OCI-LY3 (cell line): ENCODE measurements at regions not wholly inside any gene's neighbourhood (a gene's known extent, or its start where the extent isn't known, plus 50 kb on each side); places are given as distances from the start of the nearest gene placed in this dataset.

Experiments used
- H2AFZ ChIP-seq: fragments of 200-600, 300-600 bp; shearing (Covaris generic); 2 replicates; pipeline ENCODE4 v1.6.0; 2014; ENCODE audit warnings: antibody characterized with exemption, low read depth, low read length
- H3K27ac ChIP-seq: fragments of 200-600, 300-600 bp; sonication (generic); 2 replicates; pipeline ENCODE4 v1.5.1; 2014; ENCODE audit warnings: mild to moderate bottlenecking, low read length, moderate library complexity, mixed read lengths
- H3K27me3 ChIP-seq: fragments of 200-600, 300-600 bp; sonication (generic); 2 replicates; pipeline ENCODE4 v1.6.1; 2014; ENCODE audit warnings: low read depth, low read length, mixed read lengths
- H3K36me3 ChIP-seq: fragments of 200-600, 300-600 bp; sonication (generic); replicated peaks from 2 replicates; pipeline ENCODE3; 2014; ENCODE audit warnings: low read depth, low read length, mixed read lengths
- H3K4me1 ChIP-seq: fragments of 300-600, 200-600 bp; sonication (generic); 2 replicates; pipeline ENCODE4 v1.6.1; 2014; ENCODE audit warnings: low read length, mixed read lengths
- H3K4me2 ChIP-seq: fragments of 200-600, 300-600 bp; sonication (generic); 2 replicates; pipeline ENCODE4 v1.6.1; 2014; ENCODE audit warnings: low read length, mixed read lengths
- H3K4me3 ChIP-seq: fragments of 300-600, 200-600 bp; sonication (generic); 2 replicates; pipeline ENCODE4 v1.5.1; 2014; ENCODE audit warnings: antibody characterized with exemption, mild to moderate bottlenecking, low read length, moderate library complexity
- H3K79me2 ChIP-seq: fragments of 300-600, 200-600 bp; shearing (Covaris generic); 2 replicates; pipeline ENCODE4 v1.6.1; 2014; ENCODE audit warnings: mild to moderate bottlenecking, low read length, mixed read lengths
- H3K9ac ChIP-seq: fragments of 300-600, 200-600 bp; shearing (Covaris generic); 2 replicates; pipeline ENCODE4 v1.6.0; 2014; ENCODE audit warnings: mild to moderate bottlenecking, low read length, moderate library complexity
- H3K9me3 ChIP-seq: fragments of 200-600, 300-600 bp; shearing (Covaris generic); 2 replicates; pipeline ENCODE4 v1.6.1; 2014; ENCODE audit warnings: low read length, mixed read lengths; ENCODE audit not compliant: insufficient read depth
- H4K20me1 ChIP-seq: fragments of 200-600, 300-600 bp; sonication (generic); 2 replicates; pipeline ENCODE4 v1.6.1; 2016; ENCODE audit warnings: low read length, mixed read lengths; ENCODE audit not compliant: insufficient read depth
- EZH2phosphoT487 ChIP-seq: fragments of 200-600 bp; shearing (Covaris generic); IDR thresholded peaks from 2 replicates; pipeline ENCODE4 v1.6.1; 2018; ENCODE audit warnings: antibody characterized with exemption, mixed run types, low read depth
- TF ChIP-seq, protein P1 (sequence below): fragments of 200-600, 300-600 bp; sonication (generic); IDR thresholded peaks from 2 replicates; pipeline ENCODE4 v1.5.1; 2014; ENCODE audit warnings: antibody characterized with exemption, low read length, low read depth

DNA sequence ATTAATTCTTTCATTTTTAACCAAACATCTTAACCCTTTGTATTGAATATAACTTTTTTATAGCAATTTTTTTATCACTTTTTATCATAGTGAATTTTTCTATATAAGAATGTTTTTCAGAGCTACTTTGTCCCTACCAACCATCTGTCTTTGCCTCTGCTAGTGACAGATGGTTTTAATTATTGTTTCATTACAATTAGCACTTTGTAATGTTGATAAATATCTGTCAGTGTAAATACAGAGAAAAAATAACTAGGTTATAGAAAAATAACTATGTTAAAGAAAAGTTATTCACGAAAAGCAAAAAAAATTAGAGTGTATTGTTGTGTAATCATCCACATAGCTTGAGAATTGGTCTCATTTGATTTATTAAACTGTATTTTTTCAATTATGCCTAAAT lies 91.0 kb upstream of the CDH19 start:
- Histone ChIP-seq H3K9ac (no peak overlapping the region), H4K20me1 (no peaks in the 10 kb centered on the region), H3K4me2 (no peak overlapping the region), H3K4me3 (no peak overlapping the region), H2AFZ (no peak overlapping the region), H3K27me3 (no peaks in the 10 kb centered on the region), H3K4me1 (no peaks in the 10 kb centered on the region), H3K36me3 (no peaks in the 10 kb centered on the region), H3K9me3 (no peaks in the 10 kb centered on the region), H3K27ac (no peak overlapping the region), H3K79me2 (no peaks in the 10 kb centered on the region)
- TF ChIP-seq, protein P1, sequence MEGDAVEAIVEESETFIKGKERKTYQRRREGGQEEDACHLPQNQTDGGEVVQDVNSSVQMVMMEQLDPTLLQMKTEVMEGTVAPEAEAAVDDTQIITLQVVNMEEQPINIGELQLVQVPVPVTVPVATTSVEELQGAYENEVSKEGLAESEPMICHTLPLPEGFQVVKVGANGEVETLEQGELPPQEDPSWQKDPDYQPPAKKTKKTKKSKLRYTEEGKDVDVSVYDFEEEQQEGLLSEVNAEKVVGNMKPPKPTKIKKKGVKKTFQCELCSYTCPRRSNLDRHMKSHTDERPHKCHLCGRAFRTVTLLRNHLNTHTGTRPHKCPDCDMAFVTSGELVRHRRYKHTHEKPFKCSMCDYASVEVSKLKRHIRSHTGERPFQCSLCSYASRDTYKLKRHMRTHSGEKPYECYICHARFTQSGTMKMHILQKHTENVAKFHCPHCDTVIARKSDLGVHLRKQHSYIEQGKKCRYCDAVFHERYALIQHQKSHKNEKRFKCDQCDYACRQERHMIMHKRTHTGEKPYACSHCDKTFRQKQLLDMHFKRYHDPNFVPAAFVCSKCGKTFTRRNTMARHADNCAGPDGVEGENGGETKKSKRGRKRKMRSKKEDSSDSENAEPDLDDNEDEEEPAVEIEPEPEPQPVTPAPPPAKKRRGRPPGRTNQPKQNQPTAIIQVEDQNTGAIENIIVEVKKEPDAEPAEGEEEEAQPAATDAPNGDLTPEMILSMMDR: no peak
- no peak for TF ChIP-seq EZH2phosphoT487

DNA sequence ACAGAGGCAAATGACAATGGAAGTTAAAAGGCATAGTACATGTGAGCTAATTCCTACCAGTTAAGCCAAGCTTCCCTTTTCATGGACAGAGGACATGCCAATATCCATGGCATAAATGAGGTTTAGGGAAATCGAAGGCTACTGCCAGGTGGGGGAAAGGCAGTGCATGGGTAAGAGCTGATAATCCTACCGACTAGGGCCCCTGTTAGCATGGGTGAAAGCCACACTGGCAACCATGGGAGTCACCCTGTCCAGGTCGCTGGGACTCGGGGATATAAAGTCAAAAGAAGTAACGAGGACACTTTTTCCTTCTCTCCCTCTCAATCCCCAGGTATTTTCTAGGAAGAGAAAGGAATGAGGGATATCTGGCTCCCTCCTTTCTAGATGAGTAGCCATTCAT lies 83.7 kb upstream of the CDH19 start:
- no peak overlapping the region for H3K4me3 ChIP-seq
- H3K36me3 ChIP-seq: no peaks in the 10 kb centered on the region
- H2AFZ ChIP-seq: no peak overlapping the region
- no peak overlapping the region for H3K9ac ChIP-seq
- TF ChIP-seq, protein P1: no peak
- TF ChIP-seq EZH2phosphoT487: no peak
- H3K9me3 ChIP-seq: no peaks in the 10 kb centered on the region; the same call in 1 of the 2 replicates
- H3K27ac ChIP-seq: no peak overlapping the region
- H4K20me1 ChIP-seq: no peaks in the 10 kb centered on the region
- H3K4me1 ChIP-seq: peaks cover 4% of the 10 kb centered on the region
- no peaks in the 10 kb centered on the region for H3K79me2 ChIP-seq
- no peak overlapping the region for H3K4me2 ChIP-seq
- no peaks in the 10 kb centered on the region for H3K27me3 ChIP-seq

DNA sequence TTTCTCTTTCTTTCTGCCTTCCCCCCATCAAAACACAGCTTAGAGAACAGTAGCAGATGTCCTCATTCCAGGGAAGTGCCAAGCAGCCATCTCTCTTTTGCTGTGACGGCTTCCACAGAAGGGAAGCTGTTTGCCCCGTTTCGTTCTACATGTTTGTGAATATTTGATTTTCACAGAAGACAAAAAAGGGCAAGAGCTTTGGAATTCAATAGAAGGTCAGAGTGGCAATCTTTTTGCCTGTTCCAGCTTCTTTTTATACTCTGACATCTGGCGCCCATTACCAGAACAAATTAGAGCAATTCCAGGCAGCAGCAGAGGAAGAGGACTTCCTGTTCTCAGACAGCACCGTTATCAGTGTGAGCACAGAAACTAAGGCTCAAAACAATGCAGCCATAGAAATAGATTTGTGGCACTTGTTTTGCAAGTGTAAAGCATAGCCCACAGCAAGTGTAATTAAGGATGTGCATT lies 79.0 kb upstream of the CDH19 start:
- Histone ChIP-seq H3K9ac (no peak overlapping the region), H3K27me3 (no peaks in the 10 kb centered on the region), H3K9me3 (peaks cover 11% of the 10 kb centered on the region; the same call in 1 of the 2 replicates), H3K4me3 (peak overlapping the region; percentile 65), H4K20me1 (no peaks in the 10 kb centered on the region), H3K27ac (no peak overlapping the region), H3K4me1 (peaks cover 4% of the 10 kb centered on the region), H2AFZ (peak overlapping the region; percentile 68), H3K79me2 (no peaks in the 10 kb centered on the region), H3K4me2 (peak overlapping the region; percentile 56), H3K36me3 (no peaks in the 10 kb centered on the region)
- TF ChIP-seq EZH2phosphoT487: no peak
- TF ChIP-seq, protein P1: no peak

DNA sequence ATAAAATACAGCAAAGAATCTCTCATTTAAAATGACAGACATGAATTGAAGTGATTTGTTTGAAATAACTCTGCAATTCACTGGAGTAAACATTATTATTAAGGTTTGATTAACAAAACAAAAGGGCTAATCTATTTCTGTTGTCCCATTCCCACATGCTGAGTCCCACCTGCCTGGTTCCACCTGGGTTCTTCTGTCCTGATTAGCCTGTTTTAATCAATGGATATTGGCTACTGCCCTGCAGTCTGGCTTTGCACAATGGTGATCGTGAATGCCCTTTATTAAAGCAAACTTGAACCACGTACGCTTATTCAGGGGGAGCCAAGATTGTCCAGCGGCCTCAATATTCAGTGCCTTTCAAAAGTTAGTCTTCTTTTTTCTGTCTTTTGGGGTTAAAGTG lies 72.8 kb upstream of the CDH19 start:
- H3K9ac ChIP-seq: no peak overlapping the region
- H3K27ac ChIP-seq: no peak overlapping the region
- no peaks in the 10 kb centered on the region for H3K36me3 ChIP-seq
- no peaks in the 10 kb centered on the region for H4K20me1 ChIP-seq
- H3K79me2 ChIP-seq: no peaks in the 10 kb centered on the region
- TF ChIP-seq, protein P1: no peak
- TF ChIP-seq EZH2phosphoT487: no peak
- H3K9me3 ChIP-seq: peaks cover 11% of the 10 kb centered on the region; the same call in 1 of the 2 replicates
- H3K27me3 ChIP-seq: no peaks in the 10 kb centered on the region
- no peak overlapping the region for H3K4me3 ChIP-seq
- 0 out of 2 replicates have a peak overlapping the region, but pooled peaks have one; percentile 9 for H2AFZ ChIP-seq
- H3K4me1 ChIP-seq: no peaks in the 10 kb centered on the region
- H3K4me2 ChIP-seq: no peak overlapping the region
